ENCODE measurements at regions not wholly inside any gene's neighbourhood (a gene's known extent, or its start where the extent isn't known, plus 50 kb on each side); places are given as distances from the start of the nearest gene placed in this dataset.

DNA sequence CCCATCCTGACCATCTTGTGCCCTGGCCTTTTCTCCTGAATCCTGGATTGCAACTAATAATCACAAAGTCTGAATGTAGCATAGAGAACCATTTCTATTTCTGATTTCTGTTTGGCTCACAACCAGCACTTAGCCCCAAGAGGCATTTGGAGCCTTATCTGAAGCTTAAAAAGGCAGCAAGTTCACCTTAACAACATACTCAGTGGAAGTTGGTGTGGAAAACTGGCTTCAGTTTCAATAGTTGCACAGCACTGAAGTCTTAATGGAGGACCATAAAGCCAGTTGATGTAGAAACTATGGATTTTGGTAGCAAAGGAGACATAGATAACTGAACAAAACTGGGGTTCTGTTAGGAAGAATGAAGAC is 574.1 kb downstream of the PSAT1 start:
- no peak overlapping the region for H3K27ac ChIP-seq
- TF ChIP-seq ZFX (IDR thresholded peaks at IDR 0.05; ENCODE audit: borderline replicate concordance): no peak
- TF ChIP-seq, protein P1, sequence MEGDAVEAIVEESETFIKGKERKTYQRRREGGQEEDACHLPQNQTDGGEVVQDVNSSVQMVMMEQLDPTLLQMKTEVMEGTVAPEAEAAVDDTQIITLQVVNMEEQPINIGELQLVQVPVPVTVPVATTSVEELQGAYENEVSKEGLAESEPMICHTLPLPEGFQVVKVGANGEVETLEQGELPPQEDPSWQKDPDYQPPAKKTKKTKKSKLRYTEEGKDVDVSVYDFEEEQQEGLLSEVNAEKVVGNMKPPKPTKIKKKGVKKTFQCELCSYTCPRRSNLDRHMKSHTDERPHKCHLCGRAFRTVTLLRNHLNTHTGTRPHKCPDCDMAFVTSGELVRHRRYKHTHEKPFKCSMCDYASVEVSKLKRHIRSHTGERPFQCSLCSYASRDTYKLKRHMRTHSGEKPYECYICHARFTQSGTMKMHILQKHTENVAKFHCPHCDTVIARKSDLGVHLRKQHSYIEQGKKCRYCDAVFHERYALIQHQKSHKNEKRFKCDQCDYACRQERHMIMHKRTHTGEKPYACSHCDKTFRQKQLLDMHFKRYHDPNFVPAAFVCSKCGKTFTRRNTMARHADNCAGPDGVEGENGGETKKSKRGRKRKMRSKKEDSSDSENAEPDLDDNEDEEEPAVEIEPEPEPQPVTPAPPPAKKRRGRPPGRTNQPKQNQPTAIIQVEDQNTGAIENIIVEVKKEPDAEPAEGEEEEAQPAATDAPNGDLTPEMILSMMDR (IDR thresholded peaks at IDR 0.05): no peak

DNA sequence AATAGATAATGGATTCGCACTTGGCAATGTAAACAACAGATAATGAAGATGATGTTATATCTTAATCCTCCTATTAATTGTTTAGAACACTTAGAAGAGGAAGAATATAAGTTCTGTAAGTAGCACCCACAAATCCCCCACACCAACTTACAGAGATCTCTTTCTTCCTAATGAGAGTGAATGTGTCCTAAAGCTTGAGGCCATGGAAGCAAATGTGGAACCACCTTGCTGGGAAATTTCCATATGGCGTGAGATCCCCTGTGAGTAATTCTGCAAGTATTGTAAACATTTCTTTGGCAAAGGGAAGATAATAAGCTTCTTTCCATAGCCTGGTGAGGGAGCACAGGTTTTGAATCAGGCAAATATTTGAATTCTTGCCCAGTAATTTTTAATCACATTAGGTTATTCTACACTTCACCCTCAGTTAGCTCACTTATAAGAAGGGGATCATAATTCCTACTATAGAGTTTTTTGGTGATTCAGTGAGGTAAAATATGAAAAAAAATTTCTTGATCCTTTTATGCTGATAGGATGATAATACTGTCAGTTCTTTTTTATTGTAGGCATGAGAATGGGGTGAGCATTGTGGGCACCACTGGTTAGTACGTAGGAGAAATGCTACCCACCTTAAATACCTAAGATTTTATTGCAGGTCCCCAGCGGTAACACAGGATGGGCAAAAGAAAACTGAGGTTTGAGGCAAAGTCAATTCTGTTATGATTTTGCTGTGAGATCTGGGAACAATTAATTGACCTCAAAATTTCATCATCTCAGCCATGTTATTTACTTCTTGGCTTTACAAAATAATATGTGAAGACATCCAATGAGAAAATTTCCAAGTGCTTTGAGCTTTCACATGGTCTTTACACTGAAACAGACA is 574.8 kb downstream of the PSAT1 start:
- TF ChIP-seq, protein P1 (IDR thresholded peaks at IDR 0.05): no peak
- TF ChIP-seq ZFX (IDR thresholded peaks at IDR 0.05; ENCODE audit: borderline replicate concordance): no peak
- H3K27ac ChIP-seq: no peak overlapping the region

DNA sequence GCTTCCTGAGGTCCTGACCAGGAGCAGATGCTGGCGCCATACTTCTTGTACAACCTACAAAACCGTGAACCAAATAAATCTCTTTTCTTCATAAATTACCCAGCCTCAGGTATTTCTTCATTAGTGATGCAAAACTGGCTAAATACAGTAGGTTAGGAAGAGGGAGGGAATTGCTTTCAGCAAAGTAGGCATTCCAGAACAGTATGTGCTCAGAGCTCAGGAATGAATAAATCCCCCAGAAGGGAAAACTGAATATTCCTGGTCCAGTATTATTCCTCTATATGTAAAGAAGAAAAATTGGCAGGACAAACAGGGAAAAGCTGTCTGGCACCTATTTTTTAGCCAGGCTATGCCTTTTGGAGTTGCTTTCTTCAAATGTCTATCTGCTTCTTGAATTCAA is 577.1 kb downstream of the PSAT1 start:
- TF ChIP-seq ZFX (IDR thresholded peaks at IDR 0.05; ENCODE audit: borderline replicate concordance): no peak
- TF ChIP-seq, protein P1 (IDR thresholded peaks at IDR 0.05): no peak
- H3K27ac ChIP-seq: no peak overlapping the region

DNA sequence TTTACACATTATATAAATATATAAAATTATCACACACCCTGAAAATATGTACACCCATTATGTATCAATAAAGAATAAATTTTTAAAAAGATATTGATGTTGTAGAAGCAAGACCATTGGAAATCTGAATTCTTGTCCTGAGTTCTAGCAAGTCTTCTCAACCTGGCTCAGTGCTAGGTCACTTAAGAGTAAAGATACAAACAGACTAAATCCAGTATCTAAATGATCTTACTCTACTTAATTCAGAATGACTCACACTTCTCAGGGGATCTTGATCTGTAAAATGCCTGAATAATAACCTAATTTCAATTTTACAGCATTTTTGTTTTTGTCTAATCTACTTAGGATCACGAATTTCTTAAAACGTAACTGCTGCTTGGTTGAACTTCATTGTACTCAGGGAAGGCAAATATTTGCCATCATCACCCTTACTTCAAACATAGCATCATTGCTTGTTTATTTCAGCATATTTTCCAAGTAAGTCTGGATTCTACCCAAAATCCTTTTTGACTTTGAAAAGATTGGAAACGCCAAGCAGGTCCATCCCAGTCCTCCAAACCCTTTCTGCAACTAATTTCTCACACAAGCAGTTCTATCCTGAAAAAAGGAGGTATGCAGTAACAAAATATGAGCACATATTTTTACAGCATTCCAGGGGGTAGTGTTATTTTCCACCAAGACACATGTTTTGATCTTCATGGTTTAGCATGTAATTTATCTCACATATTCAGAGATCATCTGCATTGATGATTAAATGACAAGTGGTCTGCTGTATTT is 582.6 kb downstream of the PSAT1 start:
- TF ChIP-seq, protein P1 (IDR thresholded peaks at IDR 0.05): no peak
- no peak for TF ChIP-seq ZFX (IDR thresholded peaks at IDR 0.05; ENCODE audit: borderline replicate concordance)
- H3K27ac ChIP-seq: no peak overlapping the region

DNA sequence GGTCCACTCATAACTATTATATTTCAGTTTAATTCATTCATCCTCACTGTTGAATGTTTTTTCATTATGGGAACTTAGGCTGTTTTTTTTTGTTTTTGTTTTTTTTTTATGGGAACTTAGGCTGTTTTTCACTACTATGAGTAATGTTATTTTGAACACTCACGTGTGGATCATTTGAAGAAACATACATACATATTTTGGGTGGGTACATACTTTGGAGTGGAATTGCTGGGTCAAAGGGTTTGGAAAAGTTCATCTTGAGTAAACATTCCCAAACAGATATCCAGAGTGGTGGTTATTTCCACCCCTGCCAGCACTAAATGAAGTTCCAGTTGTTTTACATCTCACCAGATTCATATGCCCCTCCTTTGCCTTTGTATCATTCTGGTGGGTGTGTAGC is 584.4 kb downstream of the PSAT1 start:
- H3K27ac ChIP-seq: no peak overlapping the region
- TF ChIP-seq ZFX (IDR thresholded peaks at IDR 0.05; ENCODE audit: borderline replicate concordance): no peak

DNA sequence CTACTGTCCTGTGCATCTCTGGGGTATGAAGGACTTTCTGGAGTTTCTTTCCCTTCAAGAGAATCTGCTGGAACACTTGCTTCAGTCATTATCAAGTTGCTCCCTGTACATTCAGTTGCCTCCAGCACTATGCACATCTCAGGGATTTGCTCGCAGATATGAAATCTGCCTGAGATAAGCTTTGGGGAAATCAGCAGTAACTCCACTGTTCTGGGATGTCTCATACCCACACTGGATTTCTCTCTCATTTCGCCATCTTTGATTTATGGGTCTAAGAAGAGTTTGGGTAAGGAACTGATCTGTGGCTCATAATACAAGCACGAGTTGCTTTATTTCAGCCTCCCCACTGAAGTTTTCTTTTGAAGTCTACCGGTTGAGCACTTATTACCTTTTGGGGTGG is 585.6 kb downstream of the PSAT1 start:
- TF ChIP-seq ZFX (IDR thresholded peaks at IDR 0.05; ENCODE audit: borderline replicate concordance): no peak
- TF ChIP-seq, protein P1 (IDR thresholded peaks at IDR 0.05): no peak
- no peak overlapping the region for H3K27ac ChIP-seq

DNA sequence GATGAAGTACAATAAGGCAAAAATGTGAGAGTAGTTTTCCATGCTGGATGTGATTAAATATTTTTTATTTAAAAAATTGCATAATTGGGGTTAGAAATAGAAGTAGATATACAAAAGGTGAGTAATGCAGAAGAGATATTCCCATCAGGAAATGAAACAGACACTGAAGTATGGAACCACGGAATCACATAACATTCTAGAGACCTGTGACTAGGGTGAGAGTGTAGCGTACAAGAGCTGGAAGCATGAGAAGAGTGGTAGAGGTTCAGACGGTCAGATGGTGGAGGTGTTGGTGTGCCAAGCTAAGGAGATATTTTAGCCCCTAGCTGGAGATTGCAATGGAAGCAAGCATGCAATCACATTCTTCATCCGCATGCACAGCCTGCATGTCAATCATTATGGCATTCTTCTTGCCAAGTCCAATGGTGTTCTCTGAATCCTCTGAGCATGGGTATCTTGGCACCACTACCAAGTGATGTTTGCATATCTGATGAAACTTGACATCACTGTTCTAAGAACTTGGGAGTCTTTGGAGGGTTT is 587.8 kb downstream of the PSAT1 start:
- no peak overlapping the region for H3K27ac ChIP-seq
- no peak for TF ChIP-seq ZFX (IDR thresholded peaks at IDR 0.05; ENCODE audit: borderline replicate concordance)
- TF ChIP-seq, protein P1 (IDR thresholded peaks at IDR 0.05): no peak

All from 22Rv1 (cell line).